ENCODE measurements at regions not wholly inside any gene's neighbourhood (a gene's known extent, or its start where the extent isn't known, plus 50 kb on each side); places are given as distances from the start of the nearest gene placed in this dataset.

- TF ChIP-seq CTCF (IDR thresholded peaks at IDR 0.05; ENCODE audit: borderline replicate concordance, extremely low read depth, low read length, poor library complexity, severe bottlenecking), result no peak
- no peak for TF ChIP-seq EZH2 (IDR thresholded peaks at IDR 0.05; ENCODE audit: borderline replicate concordance, low read depth, low read length, severe bottlenecking)
Measured at GRCh38 chr16:51002881-51003490, 148.1 kb downstream of the SALL1 start.

Data from DND-41 (cell line).